Stimulated activated CD4-positive, alpha-beta T cell treated with anti-CD3 and anti-CD28 coated beads, Interleukin-12 subunit alpha, Interleukin-12 subunit beta, amount 100 ng/mL, for 24 hours (primary cell): ENCODE measurements at regions not wholly inside any gene's neighbourhood (a gene's known extent, or its start where the extent isn't known, plus 50 kb on each side); places are given as distances from the start of the nearest gene placed in this dataset.
"Not testable (repeated sequence)": the region's sequence is repeated elsewhere in the genome, so short reads cannot be mapped to it uniquely, and the experiment has no call there.

ENCODE experiments used
- DNase-seq, 2 experiments: peaks; one replicate each; pipeline ENCODE4 v3.0.0-alpha.2; 2020; ENCODE audit warnings: low read depth in 2 of 2

- DNase-seq, result no peak
Observed at GRCh38 chr15:93360976-93361375, 272.0 kb upstream of the RGMA start.

GRCh38 chr15:93360318-93360717 lies 271.3 kb upstream of the RGMA start:
- no peak for DNase-seq

- no peak for DNase-seq
Observed at GRCh38 chr15:93359425-93360131, 270.6 kb upstream of the RGMA start.

- no peak for DNase-seq
Observed at GRCh38 chr15:93359060-93359408, 270.0 kb upstream of the RGMA start.

- no peak for DNase-seq
Observed at GRCh38 chr15:93358166-93359059, 269.4 kb upstream of the RGMA start.

GRCh38 chr15:93348711-93349545 lies 259.9 kb upstream of the RGMA start:
- DNase-seq, result no peak

- no peak for DNase-seq
Observed at GRCh38 chr15:93347986-93348385, 259.0 kb upstream of the RGMA start.

GRCh38 chr15:93345981-93346380 lies 257.0 kb upstream of the RGMA start:
- no peak for DNase-seq

GRCh38 chr15:93343402-93343801 lies 254.4 kb upstream of the RGMA start:
- not testable (repeated sequence) for DNase-seq

- no peak for DNase-seq
Observed at GRCh38 chr15:93341164-93341563, 252.2 kb upstream of the RGMA start.

- DNase-seq, result no peak
Observed at GRCh38 chr15:93340406-93340805, 251.4 kb upstream of the RGMA start.

GRCh38 chr15:93333796-93334195 lies 244.8 kb upstream of the RGMA start:
- DNase-seq, result no peak

- DNase-seq, result not testable (repeated sequence)
Observed at GRCh38 chr15:93333126-93333525, 244.1 kb upstream of the RGMA start.

GRCh38 chr15:93332168-93332553 lies 243.2 kb upstream of the RGMA start:
- DNase-seq, result no peak

- no peak for DNase-seq
Observed at GRCh38 chr15:93331545-93332167, 242.6 kb upstream of the RGMA start.

GRCh38 chr15:93330912-93331544 lies 242.0 kb upstream of the RGMA start:
- DNase-seq, result no peak

GRCh38 chr15:93327364-93327763 lies 238.4 kb upstream of the RGMA start:
- no peak for DNase-seq

- no peak for DNase-seq
Observed at GRCh38 chr15:93324186-93324975, 235.4 kb upstream of the RGMA start.

GRCh38 chr15:93321881-93322282 lies 232.9 kb upstream of the RGMA start:
- no peak for DNase-seq

GRCh38 chr15:93319121-93319814 lies 230.3 kb upstream of the RGMA start:
- no peak for DNase-seq
